ENCODE measurements at regions not wholly inside any gene's neighbourhood (a gene's known extent, or its start where the extent isn't known, plus 50 kb on each side); places are given as distances from the start of the nearest gene placed in this dataset.

GRCh38 chr2:163838890-163839289, 103.1 kb upstream of the FIGN start:
- Histone ChIP-seq H3K79me2 (ENCODE audit: insufficient read depth, low read length) (no peaks in the 10 kb centered on the region), H3K27me3 (ENCODE audit: insufficient read depth, low read length) (peaks cover 25% of the 10 kb centered on the region), H3K9me2 (ENCODE audit: insufficient read depth) (no peaks in the 10 kb centered on the region), H4K20me1 (ENCODE audit: insufficient read depth) (no peaks in the 10 kb centered on the region), H3K4me3 (replicated peaks in 1 of 2; ENCODE audit: low read depth in 1 of 2, low read length in 2 of 2) (no peak overlapping the region), H3K4me1 (ENCODE audit: control insufficient read depth in 1 of 2, insufficient read depth in 2 of 2, low read length in 2 of 2) (no peaks in the 10 kb centered on the region), H3K27ac (ENCODE audit: low read depth, low read length) (no peak overlapping the region), H3K9me3 (ENCODE audit: control insufficient read depth in 1 of 2, insufficient read depth in 1 of 2, low read depth in 1 of 2, low read length in 2 of 2) (no peaks in the 10 kb centered on the region), H3K9ac (ENCODE audit: low read length) (no peak overlapping the region), H3K36me3 (ENCODE audit: control insufficient read depth in 1 of 2, insufficient read depth in 2 of 2, low read length in 2 of 2) (no peaks in the 10 kb centered on the region), H2AFZ (ENCODE audit: low read depth, low read length, poor library complexity, severe bottlenecking) (no peak overlapping the region), H3K4me2 (ENCODE audit: low read length) (no peak overlapping the region)
- intact Hi-C loops (cut with micrococcal nuclease) = no loop called here
- ChIA-PET CTCF (no interaction called here), RAD21 (ENCODE audit: low non-redundant PET in 1 of 2, low total read pairs in 2 of 2, uncharacterized antibody in 2 of 2, unreplicated experiment in 2 of 2) (no interaction called here), POLR2A (no interaction called here)
- ATAC-seq = no peak
- TF ChIP-seq, protein P1, sequence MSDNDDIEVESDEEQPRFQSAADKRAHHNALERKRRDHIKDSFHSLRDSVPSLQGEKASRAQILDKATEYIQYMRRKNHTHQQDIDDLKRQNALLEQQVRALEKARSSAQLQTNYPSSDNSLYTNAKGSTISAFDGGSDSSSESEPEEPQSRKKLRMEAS (IDR thresholded peaks at IDR 0.05) = no peak
- TF ChIP-seq, protein P2, sequence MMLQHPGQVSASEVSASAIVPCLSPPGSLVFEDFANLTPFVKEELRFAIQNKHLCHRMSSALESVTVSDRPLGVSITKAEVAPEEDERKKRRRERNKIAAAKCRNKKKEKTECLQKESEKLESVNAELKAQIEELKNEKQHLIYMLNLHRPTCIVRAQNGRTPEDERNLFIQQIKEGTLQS (IDR thresholded peaks at IDR 0.05) = no peak
- TF ChIP-seq JUND (IDR thresholded peaks at IDR 0.05) = no peak
- TF ChIP-seq, protein P3, sequence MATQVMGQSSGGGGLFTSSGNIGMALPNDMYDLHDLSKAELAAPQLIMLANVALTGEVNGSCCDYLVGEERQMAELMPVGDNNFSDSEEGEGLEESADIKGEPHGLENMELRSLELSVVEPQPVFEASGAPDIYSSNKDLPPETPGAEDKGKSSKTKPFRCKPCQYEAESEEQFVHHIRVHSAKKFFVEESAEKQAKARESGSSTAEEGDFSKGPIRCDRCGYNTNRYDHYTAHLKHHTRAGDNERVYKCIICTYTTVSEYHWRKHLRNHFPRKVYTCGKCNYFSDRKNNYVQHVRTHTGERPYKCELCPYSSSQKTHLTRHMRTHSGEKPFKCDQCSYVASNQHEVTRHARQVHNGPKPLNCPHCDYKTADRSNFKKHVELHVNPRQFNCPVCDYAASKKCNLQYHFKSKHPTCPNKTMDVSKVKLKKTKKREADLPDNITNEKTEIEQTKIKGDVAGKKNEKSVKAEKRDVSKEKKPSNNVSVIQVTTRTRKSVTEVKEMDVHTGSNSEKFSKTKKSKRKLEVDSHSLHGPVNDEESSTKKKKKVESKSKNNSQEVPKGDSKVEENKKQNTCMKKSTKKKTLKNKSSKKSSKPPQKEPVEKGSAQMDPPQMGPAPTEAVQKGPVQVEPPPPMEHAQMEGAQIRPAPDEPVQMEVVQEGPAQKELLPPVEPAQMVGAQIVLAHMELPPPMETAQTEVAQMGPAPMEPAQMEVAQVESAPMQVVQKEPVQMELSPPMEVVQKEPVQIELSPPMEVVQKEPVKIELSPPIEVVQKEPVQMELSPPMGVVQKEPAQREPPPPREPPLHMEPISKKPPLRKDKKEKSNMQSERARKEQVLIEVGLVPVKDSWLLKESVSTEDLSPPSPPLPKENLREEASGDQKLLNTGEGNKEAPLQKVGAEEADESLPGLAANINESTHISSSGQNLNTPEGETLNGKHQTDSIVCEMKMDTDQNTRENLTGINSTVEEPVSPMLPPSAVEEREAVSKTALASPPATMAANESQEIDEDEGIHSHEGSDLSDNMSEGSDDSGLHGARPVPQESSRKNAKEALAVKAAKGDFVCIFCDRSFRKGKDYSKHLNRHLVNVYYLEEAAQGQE (IDR thresholded peaks at IDR 0.05; ENCODE audit: low read depth) = no peak
- no peak for TF ChIP-seq ZFX (IDR thresholded peaks at IDR 0.05)
- TF ChIP-seq RAD21 (IDR thresholded peaks at IDR 0.05; ENCODE audit: low read depth) = no peak
- no peak for TF ChIP-seq EGR1 (IDR thresholded peaks at IDR 0.05; ENCODE audit: low read depth)
- TF ChIP-seq EZH2phosphoT487 (IDR thresholded peaks at IDR 0.05; ENCODE audit: borderline replicate concordance) = no peak
- TF ChIP-seq CTCF (IDR thresholded peaks at IDR 0.05 in 2 of 3, conservative IDR thresholded peaks at IDR 0.05 in 1 of 3; ENCODE audit: borderline replicate concordance in 1 of 3, insufficient read depth in 1 of 3, low read depth in 2 of 3, low read length in 2 of 3) = no peak
- TF ChIP-seq CEBPB (IDR thresholded peaks at IDR 0.05; ENCODE audit: low read depth) = no peak
- TF ChIP-seq POLR2AphosphoS5 (IDR thresholded peaks at IDR 0.05; ENCODE audit: low read depth, low read length) = no peak
- TF ChIP-seq ZNF274 (IDR thresholded peaks at IDR 0.05; ENCODE audit: low read depth, low read length) = no peak
- no peak for TF ChIP-seq ELF1 (IDR thresholded peaks at IDR 0.05; ENCODE audit: borderline replicate concordance, low read depth)
- TF ChIP-seq TCF7L2 (IDR thresholded peaks at IDR 0.05; ENCODE audit: borderline replicate concordance, extremely low read depth, insufficient read depth, insufficient read length) = no peak
- TF ChIP-seq CBX3 (IDR thresholded peaks at IDR 0.05; ENCODE audit: low read depth) = no peak
- BruUV-seq (replicated peaks) = no TSS peak
- DNase-seq (ENCODE audit: low read depth, low spot score) = no peak
